Neuronal stem cell (in vitro differentiated cells): ENCODE measurements at regions not wholly inside any gene's neighbourhood (a gene's known extent, or its start where the extent isn't known, plus 50 kb on each side); places are given as distances from the start of the nearest gene placed in this dataset.

Experiments used
- DNase-seq: peaks from one replicate; pipeline ENCODE4 v3.0.0-alpha.2; 2013; ENCODE audit warnings: low spot score
- H2AFZ ChIP-seq: one replicate; pipeline ENCODE4 v1.6.1; 2013; ENCODE audit warnings: mild to moderate bottlenecking, low read length, inconsistent platforms
- H2AK5ac ChIP-seq: 2 replicates; pipeline ENCODE4 v1.6.1; 2013; ENCODE audit warnings: low read depth, mild to moderate bottlenecking, inconsistent platforms, low read length, moderate library complexity, mixed read lengths
- H2BK120ac ChIP-seq: 2 replicates; pipeline ENCODE4 v1.6.1; 2013; ENCODE audit warnings: low read depth, mild to moderate bottlenecking, inconsistent platforms, low read length, moderate library complexity, mixed read lengths
- H2BK12ac ChIP-seq: one replicate; pipeline ENCODE4 v1.6.1; 2013; ENCODE audit warnings: low read length, inconsistent platforms
- H2BK15ac ChIP-seq: 2 replicates; pipeline ENCODE4 v1.6.1; 2013; ENCODE audit warnings: mild to moderate bottlenecking, low read length, inconsistent platforms, mixed read lengths
- H2BK5ac ChIP-seq: one replicate; pipeline ENCODE4 v1.6.1; 2013; ENCODE audit warnings: inconsistent platforms, mild to moderate bottlenecking, low read length, moderate library complexity
- H3K14ac ChIP-seq: one replicate; pipeline ENCODE4 v1.6.1; 2013; ENCODE audit warnings: low read length, inconsistent platforms
- H3K18ac ChIP-seq: 2 replicates; pipeline ENCODE4 v1.6.1; 2013; ENCODE audit warnings: low read length, inconsistent platforms
- H3K23ac ChIP-seq: 2 replicates; pipeline ENCODE4 v1.6.1; 2013; ENCODE audit warnings: low read depth, mild to moderate bottlenecking, mixed read lengths, low read length, inconsistent platforms; ENCODE audit not compliant: poor library complexity
- H3K27ac ChIP-seq: replicated peaks from 3 replicates; pipeline ENCODE4 v1.5.1; 2013; ENCODE audit warnings: low read length, inconsistent platforms
- H3K27me3 ChIP-seq, 3 experiments: 2 replicates each; pipeline ENCODE4 v1.6.1; 2013; ENCODE audit warnings: low read length in 3 of 3, mild to moderate bottlenecking in 2 of 3, inconsistent platforms in 1 of 3, low read depth in 1 of 3, mixed read lengths in 1 of 3, moderate library complexity in 1 of 3; ENCODE audit not compliant: control insufficient read depth in 3 of 3, insufficient read depth in 3 of 3
- H3K36me3 ChIP-seq, 2 donors: replicated peaks in 1 of 2; 2 replicates each; pipeline ENCODE4 v1.6.1; 2013; ENCODE audit warnings: low read length in 2 of 2; ENCODE audit not compliant: control insufficient read depth in 2 of 2, insufficient read depth in 2 of 2
- H3K4ac ChIP-seq: 2 replicates; pipeline ENCODE4 v1.6.1; 2013; ENCODE audit warnings: inconsistent platforms, mild to moderate bottlenecking, low read length, moderate library complexity
- H3K4me1 ChIP-seq, 2 donors: 1 replicate in 1 of 2; 2 replicates in 1 of 2; pipeline ENCODE4 v1.6.1; 2013; ENCODE audit warnings: low read length in 2 of 2, low read depth in 1 of 2; ENCODE audit not compliant: control insufficient read depth in 2 of 2, insufficient read depth in 1 of 2
- H3K4me2 ChIP-seq: one replicate; pipeline ENCODE4 v1.6.1; 2013; ENCODE audit warnings: mild to moderate bottlenecking, low read length, inconsistent platforms; ENCODE audit not compliant: insufficient read depth, poor library complexity, severe bottlenecking
- H3K4me3 ChIP-seq, 2 donors: 2 replicates each; pipeline ENCODE4 v1.5.1; 2013; ENCODE audit warnings: low read length in 2 of 2, mild to moderate bottlenecking in 2 of 2, inconsistent platforms in 1 of 2, moderate library complexity in 1 of 2
- H3K79me1 ChIP-seq: one replicate; pipeline ENCODE4 v1.6.1; 2013; ENCODE audit warnings: low read depth, mild to moderate bottlenecking, inconsistent platforms, low read length, moderate library complexity
- H3K9ac ChIP-seq: one replicate; pipeline ENCODE4 v1.6.1; 2013; ENCODE audit warnings: mild to moderate bottlenecking, low read depth, low read length, inconsistent platforms; ENCODE audit not compliant: poor library complexity
- H3K9me3 ChIP-seq, 2 donors: replicated peaks in 1 of 2; 2 replicates each; pipeline versions ENCODE3 to v1.6.1; 2013; ENCODE audit warnings: low read length in 2 of 2, mild to moderate bottlenecking in 2 of 2, inconsistent platforms in 1 of 2, low read depth in 1 of 2, mixed read lengths in 1 of 2, moderate library complexity in 1 of 2; ENCODE audit not compliant: control insufficient read depth in 2 of 2, insufficient read depth in 1 of 2
- H4K8ac ChIP-seq: one replicate; pipeline ENCODE4 v1.6.1; 2013; ENCODE audit warnings: low read depth, mild to moderate bottlenecking, inconsistent platforms, low read length, moderate library complexity
- H4K91ac ChIP-seq: one replicate; pipeline ENCODE4 v1.6.1; 2013; ENCODE audit warnings: low read length, low read depth, mild to moderate bottlenecking, inconsistent platforms; ENCODE audit not compliant: poor library complexity
- WGBS, 2 donors: extraction: QIAGEN DNeasy Blood & Tissue Kit; methylation state at CpG; one replicate each; pipeline ENCODE4 v1.1.7; 2013; ENCODE audit warnings: missing lambda C conversion rate in 2 of 2, mixed read lengths in 1 of 2; ENCODE audit not compliant: insufficient read length in 2 of 2, insufficient replicate concordance in 1 of 2; ENCODE audit errors: extremely low coverage in 2 of 2; 5-methylcytosine and 5-hydroxymethylcytosine counted together

- no peak overlapping the region for H3K4me3 ChIP-seq
- no peak overlapping the region for H2AFZ ChIP-seq
- no peak overlapping the region for H3K14ac ChIP-seq
- no peak overlapping the region for H2BK120ac ChIP-seq
- no peaks in the 10 kb centered on the region for H3K36me3 ChIP-seq
- no peak overlapping the region for H2BK15ac ChIP-seq
- peaks cover 0 to 5% of the 10 kb centered on the region in 2 donors for H3K9me3 ChIP-seq
- H2AK5ac ChIP-seq = no peak overlapping the region
- H2BK5ac ChIP-seq = no peak overlapping the region
- no peak overlapping the region for H3K23ac ChIP-seq
- no peak overlapping the region for H2BK12ac ChIP-seq
- no peak overlapping the region for H4K8ac ChIP-seq
- H3K4ac ChIP-seq = no peak overlapping the region
- DNase-seq = no peak
- H3K79me1 ChIP-seq = no peaks in the 10 kb centered on the region
- peaks cover 0 to 7% (median 0%) of the 10 kb centered on the region in 3 experiments for H3K27me3 ChIP-seq
- no peak overlapping the region for H3K27ac ChIP-seq
- H4K91ac ChIP-seq = no peak overlapping the region
- no peak overlapping the region for H3K18ac ChIP-seq
- H3K4me1 ChIP-seq = peaks cover 0 to 2% of the 10 kb centered on the region in 2 donors
- no peak overlapping the region for H3K9ac ChIP-seq
- no CpG with 5 or more reads among the region's 3 CpGs for WGBS, 2 donors
- H3K4me2 ChIP-seq = no peak overlapping the region
Measured at GRCh38 chr2:104919127-104919526, 65.2 kb downstream of the POU3F3 start.

DNA sequence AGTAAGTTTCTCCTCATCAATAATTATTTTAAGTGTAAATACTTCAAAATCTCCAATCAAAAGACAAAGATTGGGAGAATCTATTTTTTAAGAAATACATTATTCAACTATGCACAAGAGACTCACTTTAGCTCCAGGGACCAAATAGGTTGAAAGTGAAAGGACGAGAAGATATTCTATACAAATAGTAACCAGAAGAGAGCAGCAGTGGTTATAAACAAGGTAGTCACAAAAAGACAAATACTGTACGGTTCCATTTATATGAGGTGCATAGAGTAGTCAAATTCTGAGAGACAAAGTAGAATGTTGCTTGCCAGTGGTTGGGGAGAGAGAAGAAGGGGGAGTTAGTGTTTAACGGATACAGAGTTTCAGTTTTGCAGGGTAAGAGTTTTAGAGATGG, 69.8 kb downstream of the POU3F3 start:
- no peak overlapping the region for H3K4ac ChIP-seq
- no CpG with 5 or more reads among the region's 3 CpGs for WGBS, 2 donors
- peaks cover 0 to 5% of the 10 kb centered on the region in 2 donors for H3K9me3 ChIP-seq
- no peak overlapping the region for H3K4me2 ChIP-seq
- H3K4me1 ChIP-seq = peaks cover 0 to 2% of the 10 kb centered on the region in 2 donors
- no peak overlapping the region for H3K14ac ChIP-seq
- H3K27ac ChIP-seq = no peak overlapping the region
- no peak overlapping the region for H2BK5ac ChIP-seq
- no peak overlapping the region for H3K23ac ChIP-seq
- no peak overlapping the region for H3K18ac ChIP-seq
- H3K79me1 ChIP-seq = no peaks in the 10 kb centered on the region
- H3K36me3 ChIP-seq = no peaks in the 10 kb centered on the region
- no peak overlapping the region for H2AK5ac ChIP-seq
- H2BK120ac ChIP-seq = no peak overlapping the region
- no peak overlapping the region for H2AFZ ChIP-seq
- peaks cover 0 to 3% (median 0%) of the 10 kb centered on the region in 3 experiments for H3K27me3 ChIP-seq
- no peak overlapping the region for H3K9ac ChIP-seq
- H2BK15ac ChIP-seq = no peak overlapping the region
- no peak overlapping the region for H4K8ac ChIP-seq
- no peak overlapping the region for H3K4me3 ChIP-seq
- no peak overlapping the region for H4K91ac ChIP-seq
- DNase-seq = no peak
- H2BK12ac ChIP-seq = no peak overlapping the region

- no peak overlapping the region for H2BK12ac ChIP-seq
- H3K4ac ChIP-seq = no peak overlapping the region
- no peak overlapping the region for H3K18ac ChIP-seq
- no peak overlapping the region for H4K8ac ChIP-seq
- H2BK5ac ChIP-seq = no peak overlapping the region
- H3K4me1 ChIP-seq = peaks cover 0 to 3% of the 10 kb centered on the region in 2 donors
- no peaks in the 10 kb centered on the region for H3K27me3 ChIP-seq
- no peak overlapping the region for H2BK120ac ChIP-seq
- H3K9me3 ChIP-seq = no peaks in the 10 kb centered on the region
- no peak overlapping the region for H2AFZ ChIP-seq
- no peak overlapping the region for H3K4me3 ChIP-seq
- no peak overlapping the region for H4K91ac ChIP-seq
- WGBS, 2 donors = no CpG with 5 or more reads among the region's 4 CpGs
- H3K23ac ChIP-seq = no peak overlapping the region
- H2AK5ac ChIP-seq = no peak overlapping the region
- H3K14ac ChIP-seq = no peak overlapping the region
- H3K9ac ChIP-seq = no peak overlapping the region
- DNase-seq = no peak
- no peak overlapping the region for H3K4me2 ChIP-seq
- no peaks in the 10 kb centered on the region for H3K36me3 ChIP-seq
- no peaks in the 10 kb centered on the region for H3K79me1 ChIP-seq
- H2BK15ac ChIP-seq = no peak overlapping the region
- H3K27ac ChIP-seq = no peak overlapping the region
Measured at GRCh38 chr2:104929663-104930062, 75.7 kb downstream of the POU3F3 start.

DNA sequence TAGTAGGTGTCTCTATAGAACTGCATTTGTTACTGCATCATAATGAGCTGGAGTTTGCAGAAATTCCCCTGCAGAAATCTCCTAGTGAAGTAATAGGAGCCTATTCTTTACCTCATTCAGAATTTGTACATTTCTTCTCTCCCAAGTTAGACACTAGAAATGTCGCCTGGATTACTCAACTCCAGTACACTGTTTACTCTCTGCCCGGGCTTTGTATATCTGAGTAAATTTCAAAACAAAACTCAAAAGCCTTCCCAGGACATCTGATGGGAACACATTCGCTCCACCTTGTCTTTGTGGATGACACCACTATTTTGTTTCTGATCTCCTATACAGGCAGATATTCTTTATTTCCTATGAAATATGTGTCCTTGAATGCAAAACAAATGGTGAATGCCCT, 76.8 kb downstream of the POU3F3 start:
- DNase-seq = no peak
- H2AK5ac ChIP-seq = no peak overlapping the region
- no peak overlapping the region for H3K14ac ChIP-seq
- no peaks in the 10 kb centered on the region for H3K27me3 ChIP-seq
- no peak overlapping the region for H3K23ac ChIP-seq
- no peak overlapping the region for H4K8ac ChIP-seq
- no peak overlapping the region for H3K4me3 ChIP-seq
- H2AFZ ChIP-seq = no peak overlapping the region
- no peak overlapping the region for H2BK15ac ChIP-seq
- no peak overlapping the region for H3K18ac ChIP-seq
- H3K9ac ChIP-seq = no peak overlapping the region
- no peak overlapping the region for H2BK5ac ChIP-seq
- H2BK12ac ChIP-seq = no peak overlapping the region
- no peak overlapping the region for H3K27ac ChIP-seq
- no peak overlapping the region for H4K91ac ChIP-seq
- no peaks in the 10 kb centered on the region for H3K79me1 ChIP-seq
- peaks cover 0 to 4% of the 10 kb centered on the region in 2 donors for H3K4me1 ChIP-seq
- no peak overlapping the region for H3K4me2 ChIP-seq
- no peaks in the 10 kb centered on the region for H3K36me3 ChIP-seq
- WGBS, 2 donors = no CpG with 5 or more reads among the region's 3 CpGs
- no peaks in the 10 kb centered on the region for H3K9me3 ChIP-seq
- no peak overlapping the region for H2BK120ac ChIP-seq
- H3K4ac ChIP-seq = no peak overlapping the region
